SK-N-SH (cell line): ENCODE measurements at regions not wholly inside any gene's neighbourhood (a gene's known extent, or its start where the extent isn't known, plus 50 kb on each side); places are given as distances from the start of the nearest gene placed in this dataset.

ENCODE experiments used
- CTCF ChIA-PET: fragments of 300-600, 350-600 bp; formaldehyde crosslinking; extraction: SDS; loops from one replicate; lab custom pipeline; 2021; lab: Yijun Ruan, JAX
- POLR2A ChIA-PET: fragments of 350-600 bp; sonication (Branson Sonifier 250); formaldehyde crosslinking; extraction: SDS; loops from one replicate; lab custom pipeline; 2020; ENCODE audit warnings: antibody characterized with exemption, inconsistent platforms; lab: Yijun Ruan, JAX
- DNase-seq: peaks from one replicate; pipeline ENCODE4 v3.0.0; 2012
- H2AFZ ChIP-seq: fragments of 200-600 bp; sonication (generic); 2 replicates; pipeline ENCODE4 v1.8.1; 2016; ENCODE audit warnings: antibody characterized with exemption, mild to moderate bottlenecking, low read depth
- H3F3A ChIP-seq: fragments of 200-600 bp; sonication (generic); replicated peaks from 2 replicates; pipeline ENCODE3; 2016; ENCODE audit warnings: antibody characterized with exemption, mild to moderate bottlenecking; ENCODE audit not compliant: insufficient read depth
- H3K27ac ChIP-seq, 2 experiments: fragments of 200-500 bp in 1 of 2; fragments of 200-600 bp in 1 of 2; sonication (Bioruptor generic) in 1 of 2; sonication (generic), shearing (Covaris generic) in 1 of 2; 2 replicates each; pipeline versions ENCODE4 v1.5.1 to v1.6.1; 2014 to 2016; ENCODE audit warnings: low read depth in 2 of 2, inconsistent platforms in 1 of 2, low read length in 1 of 2, mild to moderate bottlenecking in 1 of 2, mixed read lengths in 1 of 2
- H3K27me3 ChIP-seq: fragments of 200-600 bp; sonication (generic), shearing (Covaris generic); 2 replicates; pipeline ENCODE4 v1.6.1; 2016; ENCODE audit warnings: mixed run types; ENCODE audit not compliant: insufficient read depth
- H3K36me3 ChIP-seq, 2 experiments: fragments of 200-500 bp in 1 of 2; fragments of 200-600 bp in 1 of 2; sonication (Bioruptor generic) in 1 of 2; sonication (generic) in 1 of 2; replicated peaks in 1 of 2; 2 replicates each; pipeline versions ENCODE3 to v1.5.1; 2014 to 2016; ENCODE audit warnings: low read length in 1 of 2, mild to moderate bottlenecking in 1 of 2; ENCODE audit not compliant: insufficient read depth in 2 of 2, control insufficient read depth in 1 of 2
- H3K4me1 ChIP-seq, 2 experiments: fragments of 200-500 bp in 1 of 2; fragments of 200-600 bp in 1 of 2; sonication (Bioruptor generic) in 1 of 2; sonication (generic), shearing (Covaris generic) in 1 of 2; 2 replicates each; pipeline versions ENCODE4 v1.5.1 to v1.6.1; 2014 to 2016; ENCODE audit warnings: low read depth in 1 of 2, low read length in 1 of 2, mixed run types in 1 of 2; ENCODE audit not compliant: insufficient read depth in 2 of 2, control insufficient read depth in 1 of 2
- H3K4me2 ChIP-seq: fragments of 200-600 bp; sonication (generic), shearing (Covaris generic); 2 replicates; pipeline ENCODE4 v1.6.1; 2017; ENCODE audit warnings: mixed run types
- H3K4me3 ChIP-seq, 2 experiments: fragments of 200-500 bp in 1 of 2; fragments of 200-600 bp in 1 of 2; sonication (Bioruptor generic) in 1 of 2; sonication (generic), shearing (Covaris generic) in 1 of 2; 2 replicates each; pipeline versions ENCODE4 v1.5.1 to v1.8.1; 2014 to 2016; ENCODE audit warnings: low read depth in 2 of 2, inconsistent platforms in 1 of 2, low read length in 1 of 2, mild to moderate bottlenecking in 1 of 2, mixed read lengths in 1 of 2, moderate library complexity in 1 of 2
- H3K79me2 ChIP-seq: fragments of 200-600 bp; sonication (generic); 2 replicates; pipeline ENCODE4 v1.8.1; 2017; ENCODE audit warnings: mild to moderate bottlenecking; ENCODE audit not compliant: insufficient read depth
- H3K9ac ChIP-seq: fragments of 200-600 bp; sonication (generic); 2 replicates; pipeline ENCODE4 v1.6.1; 2017; ENCODE audit warnings: mixed run types
- H3K9me2 ChIP-seq: fragments of 200-600 bp; sonication (generic); 2 replicates; pipeline ENCODE4 v1.6.1; 2017; ENCODE audit warnings: mixed run types
- H3K9me3 ChIP-seq: fragments of 200-600 bp; sonication (generic); 2 replicates; pipeline ENCODE4 v1.6.1; 2017; ENCODE audit warnings: mixed run types, mild to moderate bottlenecking, moderate library complexity
- H4K20me1 ChIP-seq: fragments of 200-600 bp; sonication (generic); 2 replicates; pipeline ENCODE4 v1.6.1; 2017; ENCODE audit warnings: mild to moderate bottlenecking, mixed run types; ENCODE audit not compliant: insufficient read depth
- CHD2 ChIP-seq: fragments of 150-350 bp; IDR thresholded peaks from 2 replicates; pipeline ENCODE4 v1.6.1; 2018; ENCODE audit warnings: low read length; ENCODE audit not compliant: partially characterized antibody
- CTCF ChIP-seq: fragments of 200-600 bp; sonication (generic); IDR thresholded peaks from 2 replicates; pipeline ENCODE4 v1.6.1; 2017; ENCODE audit warnings: antibody characterized with exemption, mild to moderate bottlenecking, moderate library complexity
- EP300 ChIP-seq, 2 experiments: IDR thresholded peaks; 2 replicates each; pipeline versions ENCODE4 v1.4.0 to v1.6.1; 2012; ENCODE audit warnings: borderline replicate concordance in 1 of 2, low read depth in 1 of 2, low read length in 1 of 2
- FOXJ3 ChIP-seq: sonication (generic); formaldehyde crosslinking; IDR thresholded peaks from 2 replicates; pipeline ENCODE4 v1.5.1; 2020; ENCODE audit warnings: mild to moderate bottlenecking, missing genetic modification reagents
- FOXM1 ChIP-seq: IDR thresholded peaks from 2 replicates; pipeline ENCODE4 v1.4.0; 2012; ENCODE audit warnings: low read depth, mild to moderate bottlenecking
- GATA2 ChIP-seq: sonication (generic); formaldehyde crosslinking; IDR thresholded peaks from 2 replicates; pipeline ENCODE4 v1.5.0; 2020; ENCODE audit warnings: mild to moderate bottlenecking, missing genetic modification reagents
- JUND ChIP-seq: IDR thresholded peaks from 2 replicates; pipeline ENCODE4 v1.4.0; 2012
- MEF2A ChIP-seq: IDR thresholded peaks from 2 replicates; pipeline ENCODE4 v1.4.0; 2012; ENCODE audit warnings: low read depth, borderline replicate concordance
- MXI1 ChIP-seq: IDR thresholded peaks from 2 replicates; pipeline ENCODE4 v1.6.1; 2012; ENCODE audit warnings: mild to moderate bottlenecking, low read depth, low read length, improper control_type of control experiment
- NRF1 ChIP-seq: IDR thresholded peaks from 2 replicates; pipeline ENCODE4 v1.6.1; 2012; ENCODE audit warnings: low read depth, mild to moderate bottlenecking, low read length
- PBX3 ChIP-seq: IDR thresholded peaks from 2 replicates; pipeline ENCODE4; 2012
- RAD21 ChIP-seq: IDR thresholded peaks from 2 replicates; pipeline ENCODE4 v1.6.1; 2012; ENCODE audit warnings: mild to moderate bottlenecking, low read length
- REST ChIP-seq: IDR thresholded peaks from 2 replicates; pipeline ENCODE4 v1.6.1; 2012; ENCODE audit warnings: mild to moderate bottlenecking, low read depth, low read length, moderate library complexity
- RFX5 ChIP-seq: IDR thresholded peaks from 2 replicates; pipeline ENCODE4 v1.6.1; 2012; ENCODE audit warnings: mild to moderate bottlenecking, improper control_type of control experiment, low read length
- YY1 ChIP-seq: IDR thresholded peaks from 2 replicates; pipeline ENCODE4 v1.4.0; 2012; ENCODE audit warnings: low read depth, mild to moderate bottlenecking
- WGBS: methylation state at CpG from one replicate; pipeline ENCODE4 v1.1.6; 2017; ENCODE audit warnings: low lambda C conversion rate; 5-methylcytosine and 5-hydroxymethylcytosine counted together
- TF ChIP-seq, protein P1 (sequence below): IDR thresholded peaks from 2 replicates; pipeline ENCODE4 v1.4.0; 2012; ENCODE audit warnings: low read depth, borderline replicate concordance
- TF ChIP-seq, protein P2 (sequence below): IDR thresholded peaks from 2 replicates; pipeline ENCODE4 v1.4.0; 2012; ENCODE audit warnings: low read depth, borderline replicate concordance

DNA sequence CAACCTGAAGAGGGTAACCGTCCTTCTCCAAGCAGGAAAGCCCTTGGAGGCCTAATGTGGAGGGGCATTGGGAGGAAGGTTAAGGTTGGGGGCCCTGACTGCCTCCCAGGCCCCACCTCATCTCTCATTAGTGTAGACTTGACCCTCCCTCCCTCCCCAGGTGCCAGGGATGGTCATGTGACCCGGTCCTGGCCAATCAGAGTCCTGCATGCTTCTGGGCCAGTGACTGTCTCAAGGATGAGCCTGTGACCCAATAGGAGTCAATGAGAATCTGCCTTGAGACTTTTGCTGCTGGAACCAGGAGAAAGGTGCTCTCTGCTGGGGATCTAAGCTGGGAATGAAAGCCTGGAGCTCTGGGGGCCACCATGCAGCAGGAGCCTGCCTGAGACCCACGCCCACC lies 70.8 kb downstream of the NCOR2 start:
- Histone ChIP-seq H3K36me3 (peaks cover 7 to 25% of the 10 kb centered on the region in 2 experiments), H3K4me3 (no peak overlapping the region)
- TF ChIP-seq MEF2A (no peak), CHD2 (no peak), RAD21 (no peak), JUND (no peak), RFX5 (no peak), PBX3 (no peak), GATA2 (CRISPR knock-in tag) (no peak)
- TF ChIP-seq, protein P1, sequence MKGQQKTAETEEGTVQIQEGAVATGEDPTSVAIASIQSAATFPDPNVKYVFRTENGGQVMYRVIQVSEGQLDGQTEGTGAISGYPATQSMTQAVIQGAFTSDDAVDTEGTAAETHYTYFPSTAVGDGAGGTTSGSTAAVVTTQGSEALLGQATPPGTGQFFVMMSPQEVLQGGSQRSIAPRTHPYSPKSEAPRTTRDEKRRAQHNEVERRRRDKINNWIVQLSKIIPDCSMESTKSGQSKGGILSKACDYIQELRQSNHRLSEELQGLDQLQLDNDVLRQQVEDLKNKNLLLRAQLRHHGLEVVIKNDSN, result peak; percentile 73
- TF ChIP-seq, all 33 proteins: peak for 1
- H3K9ac ChIP-seq, result no peak overlapping the region
- ChIA-PET POLR2A (no interaction called here), CTCF (interaction anchor here (1.0 kb wide), 1 partner anchor 10 kb away, joined by 3 read pairs; no protein-coding TSS in a partner anchor)
- whole genome bisulfite sequencing, result 77% methylated on average over 3 of the region's 3 CpGs
- H3K9me3 ChIP-seq, result no peaks in the 10 kb centered on the region
- H2AFZ ChIP-seq, result no peak overlapping the region
- H3K4me2 ChIP-seq, result no peak overlapping the region
- peaks cover 5% of the 10 kb centered on the region for H3F3A ChIP-seq
- no peaks in the 10 kb centered on the region for H3K27me3 ChIP-seq
- DNase-seq, result peak; percentile 66
- H3K9me2 ChIP-seq, result no peaks in the 10 kb centered on the region
- peaks cover 98% of the 10 kb centered on the region for H3K79me2 ChIP-seq
- H3K27ac ChIP-seq, result peak overlapping the region in 1 of 2 experiments; percentile 28; a peak in 1 of 4 replicates
- H3K4me1 ChIP-seq, result peaks cover 33 to 61% of the 10 kb centered on the region in 2 experiments; a peak in 3 of 4 replicates
- H4K20me1 ChIP-seq, result peaks cover 100% of the 10 kb centered on the region

DNA sequence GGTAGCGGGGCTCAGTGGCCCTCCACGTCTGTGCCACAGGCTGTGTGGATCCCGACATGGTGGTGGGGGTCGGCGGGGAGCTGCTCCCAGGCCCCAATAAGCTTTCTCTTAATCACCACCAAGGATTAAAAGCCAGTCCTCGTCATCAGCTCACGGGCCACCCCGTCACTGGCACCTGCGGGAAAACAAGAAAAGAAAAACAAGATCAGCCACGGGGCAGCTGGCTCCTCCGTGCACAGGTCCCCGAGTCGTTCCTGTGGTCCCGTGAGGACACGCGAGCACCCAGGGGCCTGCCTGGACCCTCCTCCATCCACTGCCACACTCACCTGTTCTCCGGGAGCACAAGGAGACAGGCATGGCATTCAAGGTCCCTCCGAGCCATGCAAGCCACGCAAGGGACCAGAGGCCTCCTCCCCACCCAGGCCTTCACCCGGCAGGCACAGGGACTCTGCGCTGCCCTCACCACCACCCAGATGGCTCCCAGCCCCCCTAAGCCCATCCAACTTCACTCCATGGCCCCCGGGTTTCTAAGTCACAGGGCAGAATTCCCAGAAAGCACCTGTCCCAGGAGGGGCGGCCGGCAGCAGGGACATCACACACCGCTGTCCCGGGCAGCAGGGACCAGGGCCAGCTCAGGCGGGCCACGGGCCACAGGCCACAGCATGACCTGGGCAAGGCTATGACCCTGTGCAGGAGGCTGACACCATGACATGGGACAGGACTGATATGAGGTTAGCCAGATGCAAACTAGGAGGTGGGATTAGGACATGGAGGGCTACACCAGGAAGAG lies 72.0 kb downstream of the NCOR2 start:
- peaks cover 11 to 31% of the 10 kb centered on the region in 2 experiments for H3K36me3 ChIP-seq
- no peaks in the 10 kb centered on the region for H3K9me3 ChIP-seq
- CTCF ChIA-PET, result no interaction called here
- H3K9me2 ChIP-seq, result no peaks in the 10 kb centered on the region
- POLR2A ChIA-PET, result no interaction called here
- no peak for DNase-seq
- peaks cover 5% of the 10 kb centered on the region for H3F3A ChIP-seq
- no peak overlapping the region for H3K4me2 ChIP-seq
- 95% methylated on average over 18 of the region's 28 CpGs for WGBS
- H4K20me1 ChIP-seq, result peaks cover 100% of the 10 kb centered on the region
- H2AFZ ChIP-seq, result no peak overlapping the region
- H3K4me3 ChIP-seq, result no peak overlapping the region
- peak overlapping the region in 1 of 2 experiments; percentile 0; a peak in 1 of 4 replicates for H3K27ac ChIP-seq
- H3K9ac ChIP-seq, result no peak overlapping the region
- H3K4me1 ChIP-seq, result peaks cover 22 to 61% of the 10 kb centered on the region in 2 experiments; a peak in 3 of 4 replicates
- TF ChIP-seq CTCF (no peak), FOXM1 (no peak), RFX5 (no peak), RAD21 (no peak), EP300 (IDR thresholded peaks at IDR 0.05; ENCODE audit: borderline replicate concordance in 1 of 2, low read depth in 1 of 2, low read length in 1 of 2) (no peak), JUND (no peak), NRF1 (no peak), MXI1 (no peak), REST (no peak), FOXJ3 (CRISPR knock-in tag) (no peak), YY1 (no peak)
- TF ChIP-seq, protein P2, sequence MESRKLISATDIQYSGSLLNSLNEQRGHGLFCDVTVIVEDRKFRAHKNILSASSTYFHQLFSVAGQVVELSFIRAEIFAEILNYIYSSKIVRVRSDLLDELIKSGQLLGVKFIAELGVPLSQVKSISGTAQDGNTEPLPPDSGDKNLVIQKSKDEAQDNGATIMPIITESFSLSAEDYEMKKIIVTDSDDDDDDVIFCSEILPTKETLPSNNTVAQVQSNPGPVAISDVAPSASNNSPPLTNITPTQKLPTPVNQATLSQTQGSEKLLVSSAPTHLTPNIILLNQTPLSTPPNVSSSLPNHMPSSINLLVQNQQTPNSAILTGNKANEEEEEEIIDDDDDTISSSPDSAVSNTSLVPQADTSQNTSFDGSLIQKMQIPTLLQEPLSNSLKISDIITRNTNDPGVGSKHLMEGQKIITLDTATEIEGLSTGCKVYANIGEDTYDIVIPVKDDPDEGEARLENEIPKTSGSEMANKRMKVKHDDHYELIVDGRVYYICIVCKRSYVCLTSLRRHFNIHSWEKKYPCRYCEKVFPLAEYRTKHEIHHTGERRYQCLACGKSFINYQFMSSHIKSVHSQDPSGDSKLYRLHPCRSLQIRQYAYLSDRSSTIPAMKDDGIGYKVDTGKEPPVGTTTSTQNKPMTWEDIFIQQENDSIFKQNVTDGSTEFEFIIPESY, result no peak
- TF ChIP-seq, all 33 proteins: peak for 0
- Histone ChIP-seq H3K79me2 (peaks cover 98% of the 10 kb centered on the region), H3K27me3 (no peaks in the 10 kb centered on the region)
